ENCODE measurements at regions not wholly inside any gene's neighbourhood (a gene's known extent, or its start where the extent isn't known, plus 50 kb on each side); places are given as distances from the start of the nearest gene placed in this dataset.

GRCh38 chr12:76622351-76622750 lies 62.8 kb upstream of the OSBPL8 start:
- TF ChIP-seq GABPB1 (CRISPR knock-in tag; IDR thresholded peaks at IDR 0.05) (no peak), TEAD1 (CRISPR knock-in tag; IDR thresholded peaks at IDR 0.05) (no peak), STAT6 (CRISPR knock-in tag; conservative IDR thresholded peaks at IDR 0.05; ENCODE audit: low read depth) (no peak), NR3C1 (CRISPR knock-in tag; conservative IDR thresholded peaks at IDR 0.05; ENCODE audit: low read depth) (no peak), NFYB (CRISPR knock-in tag; conservative IDR thresholded peaks at IDR 0.05; ENCODE audit: low read depth) (no peak)
- TF ChIP-seq, protein P1, sequence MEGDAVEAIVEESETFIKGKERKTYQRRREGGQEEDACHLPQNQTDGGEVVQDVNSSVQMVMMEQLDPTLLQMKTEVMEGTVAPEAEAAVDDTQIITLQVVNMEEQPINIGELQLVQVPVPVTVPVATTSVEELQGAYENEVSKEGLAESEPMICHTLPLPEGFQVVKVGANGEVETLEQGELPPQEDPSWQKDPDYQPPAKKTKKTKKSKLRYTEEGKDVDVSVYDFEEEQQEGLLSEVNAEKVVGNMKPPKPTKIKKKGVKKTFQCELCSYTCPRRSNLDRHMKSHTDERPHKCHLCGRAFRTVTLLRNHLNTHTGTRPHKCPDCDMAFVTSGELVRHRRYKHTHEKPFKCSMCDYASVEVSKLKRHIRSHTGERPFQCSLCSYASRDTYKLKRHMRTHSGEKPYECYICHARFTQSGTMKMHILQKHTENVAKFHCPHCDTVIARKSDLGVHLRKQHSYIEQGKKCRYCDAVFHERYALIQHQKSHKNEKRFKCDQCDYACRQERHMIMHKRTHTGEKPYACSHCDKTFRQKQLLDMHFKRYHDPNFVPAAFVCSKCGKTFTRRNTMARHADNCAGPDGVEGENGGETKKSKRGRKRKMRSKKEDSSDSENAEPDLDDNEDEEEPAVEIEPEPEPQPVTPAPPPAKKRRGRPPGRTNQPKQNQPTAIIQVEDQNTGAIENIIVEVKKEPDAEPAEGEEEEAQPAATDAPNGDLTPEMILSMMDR (IDR thresholded peaks at IDR 0.05), result no peak
- TF ChIP-seq, protein P2, sequence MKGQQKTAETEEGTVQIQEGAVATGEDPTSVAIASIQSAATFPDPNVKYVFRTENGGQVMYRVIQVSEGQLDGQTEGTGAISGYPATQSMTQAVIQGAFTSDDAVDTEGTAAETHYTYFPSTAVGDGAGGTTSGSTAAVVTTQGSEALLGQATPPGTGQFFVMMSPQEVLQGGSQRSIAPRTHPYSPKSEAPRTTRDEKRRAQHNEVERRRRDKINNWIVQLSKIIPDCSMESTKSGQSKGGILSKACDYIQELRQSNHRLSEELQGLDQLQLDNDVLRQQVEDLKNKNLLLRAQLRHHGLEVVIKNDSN (CRISPR knock-in tag; IDR thresholded peaks at IDR 0.05), result no peak
